Trophoblast cell (in vitro differentiated cells and primary cell): ENCODE measurements at regions not wholly inside any gene's neighbourhood (a gene's known extent, or its start where the extent isn't known, plus 50 kb on each side); places are given as distances from the start of the nearest gene placed in this dataset.

ENCODE experiments used
- DNase-seq, 2 donors: peaks; one replicate each; pipeline ENCODE4 v3.0.0-alpha.2; 2016
- H2AFZ ChIP-seq: 2 replicates; pipeline ENCODE4 v1.6.1; 2013; ENCODE audit warnings: low read length, moderate library complexity, mild to moderate bottlenecking; ENCODE audit not compliant: insufficient read depth, poor library complexity
- H2AK5ac ChIP-seq: 2 replicates; pipeline ENCODE4 v1.6.1; 2013; ENCODE audit warnings: mild to moderate bottlenecking, low read length
- H2BK120ac ChIP-seq: 2 replicates; pipeline ENCODE4 v1.6.1; 2013; ENCODE audit warnings: low read length, mild to moderate bottlenecking, moderate library complexity; ENCODE audit not compliant: insufficient read depth, poor library complexity
- H2BK12ac ChIP-seq: 2 replicates; pipeline ENCODE4 v1.6.1; 2013; ENCODE audit warnings: mild to moderate bottlenecking, low read length, moderate library complexity
- H2BK5ac ChIP-seq: 2 replicates; pipeline ENCODE4 v1.6.1; 2013; ENCODE audit warnings: low read length, low read depth, moderate library complexity, mild to moderate bottlenecking; ENCODE audit not compliant: poor library complexity
- H3K14ac ChIP-seq: 2 replicates; pipeline ENCODE4 v1.6.1; 2013; ENCODE audit warnings: mild to moderate bottlenecking, low read length
- H3K18ac ChIP-seq: 2 replicates; pipeline ENCODE4 v1.6.1; 2013; ENCODE audit warnings: mild to moderate bottlenecking, low read length
- H3K23ac ChIP-seq: 2 replicates; pipeline ENCODE4 v1.6.1; 2013; ENCODE audit warnings: low read length
- H3K27ac ChIP-seq: 2 replicates; pipeline ENCODE4 v1.5.1; 2013; ENCODE audit warnings: low read depth, mild to moderate bottlenecking, inconsistent platforms, low read length, moderate library complexity
- H3K27me3 ChIP-seq: 2 replicates; pipeline ENCODE4 v1.6.1; 2013; ENCODE audit warnings: inconsistent platforms, mild to moderate bottlenecking, low read length, moderate library complexity; ENCODE audit not compliant: insufficient read depth
- H3K36me3 ChIP-seq, 2 experiments: 1 replicate in 1 of 2; 2 replicates in 1 of 2; pipeline ENCODE4 v1.6.1; 2013; ENCODE audit warnings: low read length in 2 of 2, mild to moderate bottlenecking in 2 of 2, moderate library complexity in 1 of 2; ENCODE audit not compliant: insufficient read depth in 2 of 2, control insufficient read depth in 1 of 2
- H3K4ac ChIP-seq: 2 replicates; pipeline ENCODE4 v1.6.1; 2013; ENCODE audit warnings: low read depth, mild to moderate bottlenecking, low read length, moderate library complexity
- H3K4me1 ChIP-seq, 2 experiments: 1 replicate in 1 of 2; 2 replicates in 1 of 2; pipeline ENCODE4 v1.6.1; 2013; ENCODE audit warnings: low read length in 2 of 2, mild to moderate bottlenecking in 2 of 2, moderate library complexity in 1 of 2; ENCODE audit not compliant: insufficient read depth in 2 of 2, control insufficient read depth in 1 of 2
- H3K4me2 ChIP-seq: 2 replicates; pipeline ENCODE4 v1.6.1; 2013; ENCODE audit warnings: inconsistent platforms, mild to moderate bottlenecking, low read length, moderate library complexity
- H3K4me3 ChIP-seq: 2 replicates; pipeline ENCODE4 v1.5.1; 2013; ENCODE audit warnings: mild to moderate bottlenecking, low read depth, low read length, inconsistent platforms
- H3K79me1 ChIP-seq: one replicate; pipeline ENCODE4 v1.6.1; 2013; ENCODE audit warnings: low read length
- H3K79me2 ChIP-seq: 2 replicates; pipeline ENCODE4 v1.6.1; 2013; ENCODE audit warnings: low read length, mild to moderate bottlenecking; ENCODE audit not compliant: control insufficient read depth, insufficient read depth, poor library complexity
- H3K9ac ChIP-seq: 2 replicates; pipeline ENCODE4 v1.6.1; 2013; ENCODE audit warnings: mild to moderate bottlenecking, low read length
- H3K9me3 ChIP-seq: 2 replicates; pipeline ENCODE4 v1.6.1; 2013; ENCODE audit warnings: low read depth, mild to moderate bottlenecking, control low read depth, inconsistent platforms, low read length; ENCODE audit not compliant: insufficient read depth
- H4K12ac ChIP-seq: 2 replicates; pipeline ENCODE4 v1.6.1; 2013; ENCODE audit warnings: low read depth, mild to moderate bottlenecking, low read length, moderate library complexity
- H4K8ac ChIP-seq: 2 replicates; pipeline ENCODE4 v1.6.1; 2013; ENCODE audit warnings: low read depth, mild to moderate bottlenecking, low read length, moderate library complexity
- H4K91ac ChIP-seq: one replicate; pipeline ENCODE4 v1.6.1; 2013; ENCODE audit warnings: low read depth, mild to moderate bottlenecking, low read length, moderate library complexity
- WGBS: extraction: QIAGEN DNeasy Blood & Tissue Kit; methylation state at CpG from one replicate; pipeline ENCODE4 v1.1.7; 2013; ENCODE audit warnings: missing lambda C conversion rate; ENCODE audit not compliant: insufficient read length, insufficient coverage; ENCODE audit errors: extremely low coverage; 5-methylcytosine and 5-hydroxymethylcytosine counted together

DNA sequence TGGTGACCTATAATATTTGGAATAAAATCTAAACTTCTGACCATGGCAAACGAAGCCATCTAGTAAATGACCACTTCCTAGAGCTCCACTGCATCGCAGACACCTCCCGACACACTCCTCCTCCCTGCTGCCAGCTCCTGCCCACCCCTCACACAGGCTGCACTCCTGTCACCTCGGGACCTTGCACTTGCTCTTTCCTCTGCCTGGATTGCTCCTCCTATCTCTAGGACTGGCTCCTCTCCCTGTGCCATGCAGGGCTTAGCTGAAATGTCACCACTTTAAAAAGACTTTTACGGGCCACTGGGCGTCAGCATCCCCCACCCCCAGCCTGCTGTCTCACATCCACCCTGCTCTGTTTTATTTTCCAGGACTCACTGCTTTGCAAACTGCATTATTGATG, 87.6 kb upstream of the MC3R start:
- H3K36me3 ChIP-seq = no peaks in the 10 kb centered on the region
- no peak overlapping the region for H3K4me3 ChIP-seq
- no peaks in the 10 kb centered on the region for H3K27me3 ChIP-seq
- H3K9ac ChIP-seq = no peak overlapping the region
- H2BK12ac ChIP-seq = no peak overlapping the region
- H4K91ac ChIP-seq = no peak overlapping the region
- H4K8ac ChIP-seq = no peak overlapping the region
- no peak overlapping the region for H3K23ac ChIP-seq
- H4K12ac ChIP-seq = no peak overlapping the region
- H3K14ac ChIP-seq = no peak overlapping the region
- no peak overlapping the region for H2BK5ac ChIP-seq
- no peaks in the 10 kb centered on the region for H3K79me1 ChIP-seq
- no peaks in the 10 kb centered on the region for H3K4me1 ChIP-seq
- DNase-seq = no peak
- H3K79me2 ChIP-seq = no peaks in the 10 kb centered on the region
- H3K27ac ChIP-seq = no peak overlapping the region
- no peak overlapping the region for H3K4me2 ChIP-seq
- H3K18ac ChIP-seq = no peak overlapping the region
- no peak overlapping the region for H2BK120ac ChIP-seq
- H3K4ac ChIP-seq = no peak overlapping the region
- peaks cover 3% of the 10 kb centered on the region for H3K9me3 ChIP-seq
- no CpG with 5 or more reads among the region's 6 CpGs for WGBS
- H2AFZ ChIP-seq = no peak overlapping the region
- no peak overlapping the region for H2AK5ac ChIP-seq

DNA sequence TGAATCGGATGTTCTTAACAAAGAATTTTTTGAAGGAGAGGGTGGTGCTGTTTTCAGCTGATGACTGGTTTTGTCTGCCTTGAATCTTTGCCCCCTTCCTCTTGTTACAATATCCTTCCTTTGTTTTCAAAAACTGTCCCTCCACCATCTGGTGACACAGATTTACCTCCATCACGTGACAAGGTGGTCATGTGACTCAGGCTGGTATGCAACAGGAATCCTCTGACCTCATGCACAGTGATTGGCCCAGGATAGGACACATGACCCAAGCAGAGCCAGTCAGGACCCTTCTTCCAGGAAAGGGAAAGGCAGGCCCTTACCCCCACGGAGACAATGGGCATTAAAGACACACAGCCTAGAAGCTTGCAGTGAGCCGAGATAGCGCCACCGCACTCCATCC, 84.7 kb upstream of the MC3R start:
- WGBS = no CpG with 5 or more reads among the region's 6 CpGs

DNA sequence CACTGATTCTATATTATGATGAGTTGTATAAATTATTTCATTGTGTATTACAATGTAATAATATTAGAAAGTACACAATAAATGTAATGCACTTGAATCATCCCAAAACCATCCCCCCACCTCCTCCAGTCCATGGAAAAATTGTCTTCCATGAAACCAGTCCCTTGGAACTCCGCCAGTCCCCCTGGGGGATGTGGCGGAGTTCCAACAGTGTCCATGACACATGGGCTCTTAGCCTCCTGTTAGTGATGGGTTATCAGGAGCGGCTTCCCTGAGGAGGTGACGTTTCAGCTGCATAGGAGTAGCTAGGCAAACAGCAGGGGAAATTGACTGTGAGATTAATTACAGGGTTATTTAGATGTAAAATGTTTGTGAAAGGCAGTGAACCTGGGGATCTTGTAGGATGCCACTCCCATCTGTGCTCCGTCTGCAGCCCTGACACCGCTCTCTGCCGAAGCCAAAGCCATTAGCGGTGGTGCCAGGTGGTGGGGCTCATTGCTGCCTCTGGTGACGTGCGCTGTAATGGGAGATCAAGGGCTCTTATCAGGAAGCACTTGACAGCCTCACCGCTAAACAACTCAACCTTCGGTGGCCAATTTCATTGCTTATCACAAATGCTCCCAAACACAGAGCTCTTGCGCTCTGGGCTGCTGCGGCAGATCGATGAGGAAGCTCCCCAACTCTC, 81.6 kb upstream of the MC3R start:
- no peak overlapping the region for H3K4me3 ChIP-seq
- H3K23ac ChIP-seq = no peak overlapping the region
- H3K9me3 ChIP-seq = peaks cover 12% of the 10 kb centered on the region
- H4K8ac ChIP-seq = no peak overlapping the region
- no peaks in the 10 kb centered on the region for H3K27me3 ChIP-seq
- no peak overlapping the region for H3K9ac ChIP-seq
- no peak overlapping the region for H4K91ac ChIP-seq
- no peak for DNase-seq
- H2BK5ac ChIP-seq = no peak overlapping the region
- no peak overlapping the region for H4K12ac ChIP-seq
- no peak overlapping the region for H3K4ac ChIP-seq
- H3K4me1 ChIP-seq = no peaks in the 10 kb centered on the region
- H2BK120ac ChIP-seq = no peak overlapping the region
- no peak overlapping the region for H3K14ac ChIP-seq
- H3K27ac ChIP-seq = no peak overlapping the region
- H3K79me2 ChIP-seq = no peaks in the 10 kb centered on the region
- no peak overlapping the region for H2AK5ac ChIP-seq
- no peak overlapping the region for H3K18ac ChIP-seq
- WGBS = no CpG with 5 or more reads among the region's 15 CpGs
- no peaks in the 10 kb centered on the region for H3K79me1 ChIP-seq
- H2AFZ ChIP-seq = no peak overlapping the region
- no peaks in the 10 kb centered on the region for H3K36me3 ChIP-seq
- H2BK12ac ChIP-seq = no peak overlapping the region
- H3K4me2 ChIP-seq = no peak overlapping the region

More for the DNA sequence above, 84.7 kb upstream of the MC3R start:
- H4K12ac ChIP-seq = no peak overlapping the region
- no peaks in the 10 kb centered on the region for H3K27me3 ChIP-seq
- no peak overlapping the region for H2AK5ac ChIP-seq
- H3K4me2 ChIP-seq = no peak overlapping the region
- H3K27ac ChIP-seq = no peak overlapping the region
- no peak overlapping the region for H3K23ac ChIP-seq
- no peak for DNase-seq
- H3K79me1 ChIP-seq = no peaks in the 10 kb centered on the region
- H3K18ac ChIP-seq = no peak overlapping the region
- H4K91ac ChIP-seq = no peak overlapping the region
- H3K4me3 ChIP-seq = no peak overlapping the region
- H2BK5ac ChIP-seq = no peak overlapping the region
- no peaks in the 10 kb centered on the region for H3K4me1 ChIP-seq
- no peaks in the 10 kb centered on the region for H3K36me3 ChIP-seq
- H2BK12ac ChIP-seq = no peak overlapping the region
- H3K4ac ChIP-seq = no peak overlapping the region
- H3K9ac ChIP-seq = no peak overlapping the region
- no peaks in the 10 kb centered on the region for H3K79me2 ChIP-seq
- H4K8ac ChIP-seq = no peak overlapping the region
- peaks cover 12% of the 10 kb centered on the region for H3K9me3 ChIP-seq
- no peak overlapping the region for H2AFZ ChIP-seq
- no peak overlapping the region for H2BK120ac ChIP-seq
- H3K14ac ChIP-seq = no peak overlapping the region

DNA sequence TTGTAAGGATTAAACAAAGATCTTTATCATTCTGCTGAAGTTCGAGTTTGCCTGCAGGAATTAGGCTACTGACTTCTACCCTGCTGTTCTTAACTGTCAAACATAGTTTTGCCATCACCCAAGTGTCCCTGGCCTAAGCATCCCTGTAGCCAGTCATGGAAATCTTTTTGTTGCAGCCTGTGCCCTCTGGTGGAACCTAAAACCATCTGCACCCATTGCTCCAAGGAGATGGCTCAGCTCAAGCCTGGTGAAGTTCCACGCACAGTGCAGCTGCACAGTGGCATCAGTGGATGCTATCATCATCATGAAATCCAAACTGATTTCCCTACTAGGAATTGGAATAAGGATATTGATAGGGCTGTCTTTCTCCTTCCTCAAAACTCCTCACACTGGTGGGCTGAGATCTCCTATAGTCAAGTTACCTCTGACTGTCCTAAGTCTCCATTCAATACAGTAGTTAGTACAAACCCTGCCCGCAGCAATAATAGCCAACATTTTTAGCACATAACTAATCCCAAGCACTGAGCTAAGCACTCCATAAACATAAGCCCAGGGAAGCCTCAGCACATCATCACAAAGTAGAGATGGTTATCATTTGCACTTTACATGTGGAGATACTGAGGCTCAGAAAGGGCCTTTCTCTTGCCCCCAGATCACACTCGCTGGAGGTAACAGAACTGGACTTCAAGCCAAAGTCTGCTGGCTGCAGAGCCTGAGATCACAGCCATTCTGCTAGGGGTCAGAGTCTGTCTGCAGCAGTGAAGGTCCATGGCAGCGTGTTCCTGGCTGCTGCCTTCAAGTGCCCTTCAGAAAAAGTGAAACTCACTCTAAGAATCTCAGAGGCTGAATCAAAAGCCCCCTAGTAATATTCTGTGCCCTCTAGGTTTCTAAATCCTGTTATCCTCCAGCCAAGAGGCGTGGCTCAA, 77.2 kb upstream of the MC3R start:
- no peak overlapping the region for H3K23ac ChIP-seq
- no CpG with 5 or more reads among the region's 6 CpGs for WGBS

More for the DNA sequence above, 77.2 kb upstream of the MC3R start:
- H2BK12ac ChIP-seq = no peak overlapping the region
- H2AFZ ChIP-seq = no peak overlapping the region
- no peak overlapping the region for H4K12ac ChIP-seq
- H4K91ac ChIP-seq = no peak overlapping the region
- no peak overlapping the region for H2BK120ac ChIP-seq
- no peaks in the 10 kb centered on the region for H3K36me3 ChIP-seq
- no peak overlapping the region for H2BK5ac ChIP-seq
- H3K14ac ChIP-seq = no peak overlapping the region
- H3K18ac ChIP-seq = no peak overlapping the region
- H3K4me3 ChIP-seq = no peak overlapping the region
- H3K4me1 ChIP-seq = no peaks in the 10 kb centered on the region
- peaks cover 5% of the 10 kb centered on the region for H3K9me3 ChIP-seq
- H3K79me1 ChIP-seq = no peaks in the 10 kb centered on the region
- H3K27me3 ChIP-seq = no peaks in the 10 kb centered on the region
- no peak overlapping the region for H4K8ac ChIP-seq
- no peak overlapping the region for H3K4ac ChIP-seq
- H3K4me2 ChIP-seq = no peak overlapping the region
- DNase-seq = peak in 1 of 2 donors; percentile 41
- no peak overlapping the region for H3K27ac ChIP-seq
- H3K9ac ChIP-seq = no peak overlapping the region
- H2AK5ac ChIP-seq = no peak overlapping the region
- H3K79me2 ChIP-seq = no peaks in the 10 kb centered on the region
